Fibroblast of lung (primary cell): ENCODE measurements at regions not wholly inside any gene's neighbourhood (a gene's known extent, or its start where the extent isn't known, plus 50 kb on each side); places are given as distances from the start of the nearest gene placed in this dataset.

Experiments used
- CTCF ChIP-seq, 2 donors: IDR thresholded peaks in 1 of 2; conservative IDR thresholded peaks in 1 of 2; 1 replicate in 1 of 2; 2 replicates in 1 of 2; pipeline ENCODE4 v1.5.1; 2011 to 2012; ENCODE audit warnings: low read length in 2 of 2, control low read depth in 1 of 2, inconsistent platforms in 1 of 2, low read depth in 1 of 2, mild to moderate bottlenecking in 1 of 2
- EZH2 ChIP-seq: IDR thresholded peaks from 2 replicates; pipeline ENCODE4 v1.5.1; 2012; ENCODE audit warnings: low read length, control low read depth, mild to moderate bottlenecking; ENCODE audit errors: missing control alignments

- TF ChIP-seq CTCF (conservative IDR thresholded peaks at IDR 0.05 in 1 of 2, IDR thresholded peaks at IDR 0.05 in 1 of 2; ENCODE audit: low read depth in 1 of 2, low read length in 2 of 2) (no peak), EZH2 (no peak)
Measured at GRCh38 chr6:141133836-141134235, 998.9 kb upstream of the GJE1 start.
